ENCODE measurements at regions not wholly inside any gene's neighbourhood (a gene's known extent, or its start where the extent isn't known, plus 50 kb on each side); places are given as distances from the start of the nearest gene placed in this dataset.

- BruUV-seq (replicated peaks), result no TSS peak
- WGBS (ENCODE audit: insufficient coverage, low coverage, missing lambda C conversion rate), result 0% methylated on average over 1 of the region's 1 CpG
- Histone ChIP-seq H3K9me3 (replicated peaks; ENCODE audit: control insufficient read depth, insufficient read depth, low read depth, low read length) (no peaks in the 10 kb centered on the region), H3K4me1 (replicated peaks in 1 of 2; ENCODE audit: control insufficient read depth in 2 of 2, insufficient read depth in 2 of 2, low read length in 2 of 2) (no peaks in the 10 kb centered on the region), H3K79me2 (ENCODE audit: control insufficient read depth, insufficient read depth, low read length) (no peaks in the 10 kb centered on the region), H3K36me3 (ENCODE audit: control insufficient read depth, insufficient read depth, low read length) (no peaks in the 10 kb centered on the region), H3K4me2 (ENCODE audit: insufficient read depth, low read length) (no peak overlapping the region), H3K9me1 (ENCODE audit: control insufficient read depth, insufficient read depth, low read length) (no peaks in the 10 kb centered on the region), H3K27me3 (ENCODE audit: control insufficient read depth in 2 of 2, insufficient read depth in 2 of 2, low read length in 2 of 2) (no peaks in the 10 kb centered on the region), H2AFZ (ENCODE audit: low read depth, low read length) (no peak overlapping the region), H3K9ac (ENCODE audit: insufficient read depth in 1 of 2, low read depth in 2 of 2, low read length in 2 of 2) (no peak overlapping the region), H4K20me1 (replicated peaks; ENCODE audit: control insufficient read depth, insufficient read depth, low read length) (no peaks in the 10 kb centered on the region), H3K27ac (ENCODE audit: extremely low read depth, low read depth, low read length) (no peak overlapping the region), H3K4me3 (no peak overlapping the region)
- ChIA-PET CTCF (ENCODE audit: low intra/inter-chr PET ratio) (no interaction called here), POLR2A (interaction anchor here (0.6 kb wide), 1 partner anchor 990 kb away, joined by 3 read pairs; no protein-coding TSS in a partner anchor)
- intact Hi-C loops (cut with micrococcal nuclease) (no loop called here), in situ Hi-C loops (cut with MboI) (no loop called here)
- DNase-seq (ENCODE audit: extremely low read depth in 1 of 4, low spot score in 3 of 4), result no peak
- no peak for TF ChIP-seq SLC30A9 (CRISPR knock-in tag; IDR thresholded peaks at IDR 0.05)
- no peak for TF ChIP-seq BMI1 (IDR thresholded peaks at IDR 0.05; ENCODE audit: low read length)
- TF ChIP-seq TRIM28 (IDR thresholded peaks at IDR 0.05), result no peak
- ATAC-seq, result no peak
- FAIRE-seq, result no peak
Observed at GRCh38 chr2:133788386-133788785, 220.1 kb upstream of the NCKAP5 start.

GRCh38 chr2:133789743-133790142 is 221.5 kb upstream of the NCKAP5 start:
- no peak overlapping the region for H3K9ac ChIP-seq (ENCODE audit: insufficient read depth in 1 of 2, low read depth in 2 of 2, low read length in 2 of 2)
- H3K4me2 ChIP-seq (ENCODE audit: insufficient read depth, low read length), result no peak overlapping the region
- CTCF ChIA-PET (ENCODE audit: low intra/inter-chr PET ratio), result no interaction called here
- WGBS (ENCODE audit: insufficient coverage, low coverage, missing lambda C conversion rate), result 2% methylated on average over 4 of the region's 4 CpGs
- DNase-seq (ENCODE audit: extremely low read depth in 1 of 4, low spot score in 3 of 4), result no peak
- ATAC-seq, result no peak
- POLR2A ChIA-PET, result no interaction called here
- no peaks in the 10 kb centered on the region for H3K27me3 ChIP-seq (ENCODE audit: control insufficient read depth in 2 of 2, insufficient read depth in 2 of 2, low read length in 2 of 2)
- TF ChIP-seq HDAC3 (IDR thresholded peaks at IDR 0.05; ENCODE audit: borderline replicate concordance, partially characterized antibody) (no peak), HOXB6 (CRISPR knock-in tag; IDR thresholded peaks at IDR 0.05; ENCODE audit: borderline replicate concordance) (no peak)
- intact Hi-C loops (cut with micrococcal nuclease) (no loop called here), in situ Hi-C loops (cut with MboI) (no loop called here)
- no peak overlapping the region for H3K4me3 ChIP-seq
- H3K9me3 ChIP-seq (replicated peaks; ENCODE audit: control insufficient read depth, insufficient read depth, low read depth, low read length), result no peaks in the 10 kb centered on the region
- BruUV-seq (replicated peaks), result no TSS peak
- H3K79me2 ChIP-seq (ENCODE audit: control insufficient read depth, insufficient read depth, low read length), result no peaks in the 10 kb centered on the region
- no peaks in the 10 kb centered on the region for H3K36me3 ChIP-seq (ENCODE audit: control insufficient read depth, insufficient read depth, low read length)
- no peak overlapping the region for H3K27ac ChIP-seq (ENCODE audit: extremely low read depth, low read depth, low read length)
- no peaks in the 10 kb centered on the region for H3K4me1 ChIP-seq (replicated peaks in 1 of 2; ENCODE audit: control insufficient read depth in 2 of 2, insufficient read depth in 2 of 2, low read length in 2 of 2)
- H3K9me1 ChIP-seq (ENCODE audit: control insufficient read depth, insufficient read depth, low read length), result no peaks in the 10 kb centered on the region
- no peaks in the 10 kb centered on the region for H4K20me1 ChIP-seq (replicated peaks; ENCODE audit: control insufficient read depth, insufficient read depth, low read length)
- H2AFZ ChIP-seq (ENCODE audit: low read depth, low read length), result no peak overlapping the region
- no peak for FAIRE-seq
